ENCODE measurements at regions not wholly inside any gene's neighbourhood (a gene's known extent, or its start where the extent isn't known, plus 50 kb on each side); places are given as distances from the start of the nearest gene placed in this dataset.

GRCh38 chr1:10857687-10858086 is 61.2 kb upstream of the CASZ1 start:
- DNase-seq (ENCODE audit: low read depth): no peak
- no peak overlapping the region for H3K4me3 ChIP-seq (ENCODE audit: low read depth, low read length)
- TF ChIP-seq MAX (IDR thresholded peaks at IDR 0.05; ENCODE audit: low read depth, low read length): no peak
- TF ChIP-seq, protein P1, sequence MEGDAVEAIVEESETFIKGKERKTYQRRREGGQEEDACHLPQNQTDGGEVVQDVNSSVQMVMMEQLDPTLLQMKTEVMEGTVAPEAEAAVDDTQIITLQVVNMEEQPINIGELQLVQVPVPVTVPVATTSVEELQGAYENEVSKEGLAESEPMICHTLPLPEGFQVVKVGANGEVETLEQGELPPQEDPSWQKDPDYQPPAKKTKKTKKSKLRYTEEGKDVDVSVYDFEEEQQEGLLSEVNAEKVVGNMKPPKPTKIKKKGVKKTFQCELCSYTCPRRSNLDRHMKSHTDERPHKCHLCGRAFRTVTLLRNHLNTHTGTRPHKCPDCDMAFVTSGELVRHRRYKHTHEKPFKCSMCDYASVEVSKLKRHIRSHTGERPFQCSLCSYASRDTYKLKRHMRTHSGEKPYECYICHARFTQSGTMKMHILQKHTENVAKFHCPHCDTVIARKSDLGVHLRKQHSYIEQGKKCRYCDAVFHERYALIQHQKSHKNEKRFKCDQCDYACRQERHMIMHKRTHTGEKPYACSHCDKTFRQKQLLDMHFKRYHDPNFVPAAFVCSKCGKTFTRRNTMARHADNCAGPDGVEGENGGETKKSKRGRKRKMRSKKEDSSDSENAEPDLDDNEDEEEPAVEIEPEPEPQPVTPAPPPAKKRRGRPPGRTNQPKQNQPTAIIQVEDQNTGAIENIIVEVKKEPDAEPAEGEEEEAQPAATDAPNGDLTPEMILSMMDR (IDR thresholded peaks at IDR 0.05; ENCODE audit: low read depth, low read length): no peak

DNA sequence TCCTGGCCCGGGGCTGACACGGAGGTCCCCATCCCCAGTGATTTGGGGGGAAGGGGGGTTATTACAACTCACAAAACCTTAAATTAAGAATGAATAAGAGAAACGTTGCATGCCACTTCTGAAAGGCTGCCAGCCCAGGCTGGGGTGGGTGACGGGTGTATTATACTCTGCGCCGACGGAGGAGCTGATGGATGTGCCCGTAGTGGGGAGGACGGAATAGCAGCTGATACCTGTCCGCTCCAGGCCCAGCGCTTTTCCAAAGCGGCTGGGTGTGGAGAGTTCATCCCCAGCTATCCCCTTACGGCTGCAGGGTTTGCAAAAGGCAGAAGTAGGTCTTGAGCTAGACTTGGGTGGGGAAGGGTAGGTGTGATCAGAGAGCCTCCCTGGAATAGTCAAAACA is 63.8 kb upstream of the CASZ1 start:
- no peak for DNase-seq (ENCODE audit: low read depth)
- TF ChIP-seq POLR2A (IDR thresholded peaks at IDR 0.05; ENCODE audit: extremely low read depth, insufficient read length) (no peak), MYC (IDR thresholded peaks at IDR 0.05; ENCODE audit: low read depth, low read length) (no peak), MAX (IDR thresholded peaks at IDR 0.05; ENCODE audit: low read depth, low read length) (no peak)
- TF ChIP-seq, protein P1 (IDR thresholded peaks at IDR 0.05; ENCODE audit: low read depth, low read length): no peak
- H3K4me3 ChIP-seq (ENCODE audit: low read depth, low read length): no peak overlapping the region

- no peak for TF ChIP-seq POLR2A (IDR thresholded peaks at IDR 0.05; ENCODE audit: extremely low read depth, insufficient read length)
- no peak for TF ChIP-seq MYC (IDR thresholded peaks at IDR 0.05; ENCODE audit: low read depth, low read length)
- TF ChIP-seq, protein P1 (IDR thresholded peaks at IDR 0.05; ENCODE audit: low read depth, low read length): no peak
- TF ChIP-seq MAX (IDR thresholded peaks at IDR 0.05; ENCODE audit: low read depth, low read length): no peak
- H3K4me3 ChIP-seq (ENCODE audit: low read depth, low read length): no peak overlapping the region
- DNase-seq (ENCODE audit: low read depth): no peak
Measured at GRCh38 chr1:10860682-10861081, 64.2 kb upstream of the CASZ1 start.

DNA sequence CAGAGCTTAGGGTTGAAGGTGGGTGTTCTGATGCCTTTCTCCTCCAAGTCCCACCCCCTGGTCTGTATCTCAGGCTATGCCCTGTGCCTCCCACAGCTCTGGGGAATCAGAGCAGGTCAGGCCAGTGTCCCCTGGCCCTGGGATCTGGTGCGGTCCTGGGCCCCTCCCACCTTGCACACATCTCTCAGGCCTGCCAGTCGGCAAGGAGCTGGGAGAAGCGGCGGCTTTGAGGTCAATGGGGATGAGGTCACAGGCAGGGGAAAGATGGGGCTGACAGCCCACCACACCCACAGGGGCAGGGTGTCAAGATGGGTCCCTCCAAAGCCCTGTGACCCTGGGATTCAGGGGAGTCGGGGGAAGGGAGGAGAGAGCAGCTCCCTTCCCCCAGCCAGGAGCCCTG is 65.4 kb upstream of the CASZ1 start:
- no peak overlapping the region for H3K4me3 ChIP-seq (ENCODE audit: low read depth, low read length)
- TF ChIP-seq POLR2A (IDR thresholded peaks at IDR 0.05; ENCODE audit: extremely low read depth, insufficient read length): no peak
- no peak for TF ChIP-seq MAX (IDR thresholded peaks at IDR 0.05; ENCODE audit: low read depth, low read length)
- TF ChIP-seq, protein P1 (IDR thresholded peaks at IDR 0.05; ENCODE audit: low read depth, low read length): no peak
- TF ChIP-seq MYC (IDR thresholded peaks at IDR 0.05; ENCODE audit: low read depth, low read length): no peak
- DNase-seq (ENCODE audit: low read depth): no peak

DNA sequence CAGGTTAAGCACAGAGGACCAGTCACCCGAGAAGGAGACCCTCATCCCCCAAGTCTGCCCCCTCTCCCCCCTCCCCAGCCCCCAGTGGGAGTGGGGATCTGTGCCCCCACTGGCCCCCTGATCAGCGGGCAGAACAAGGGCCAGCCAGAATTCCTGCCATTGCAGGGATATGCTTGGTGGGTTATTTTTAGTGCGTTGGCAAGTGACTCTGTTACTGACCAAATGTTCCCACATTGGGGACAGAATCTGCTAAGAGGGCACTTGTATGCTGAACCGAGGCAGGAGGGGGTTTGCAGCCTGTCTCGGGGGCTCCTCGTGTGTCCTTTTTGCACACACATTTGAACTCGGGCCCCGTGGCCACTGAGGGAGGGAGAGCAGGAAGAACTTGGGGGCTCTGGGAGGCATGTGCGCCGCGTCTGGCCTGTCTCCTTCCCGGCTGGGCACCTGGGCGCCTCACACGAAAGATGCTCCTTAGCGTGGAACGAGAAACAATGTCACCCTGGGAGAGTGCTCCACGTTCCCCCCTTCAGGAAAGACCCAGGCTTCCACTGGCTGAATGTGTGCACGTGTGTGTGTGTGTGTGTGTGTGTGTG is 66.4 kb upstream of the CASZ1 start:
- no peak for TF ChIP-seq MYC (IDR thresholded peaks at IDR 0.05; ENCODE audit: low read depth, low read length)
- DNase-seq (ENCODE audit: low read depth): no peak

GRCh38 chr1:10863886-10864285 is 67.4 kb upstream of the CASZ1 start:
- TF ChIP-seq MAX (IDR thresholded peaks at IDR 0.05; ENCODE audit: low read depth, low read length) (no peak), POLR2A (IDR thresholded peaks at IDR 0.05; ENCODE audit: extremely low read depth, insufficient read length) (no peak), MYC (IDR thresholded peaks at IDR 0.05; ENCODE audit: low read depth, low read length) (no peak)
- TF ChIP-seq, protein P1 (IDR thresholded peaks at IDR 0.05; ENCODE audit: low read depth, low read length): no peak

More for the DNA sequence above, 66.4 kb upstream of the CASZ1 start:
- no peak overlapping the region for H3K4me3 ChIP-seq (ENCODE audit: low read depth, low read length)

More at GRCh38 chr1:10863886-10864285, 67.4 kb upstream of the CASZ1 start:
- no peak overlapping the region for H3K4me3 ChIP-seq (ENCODE audit: low read depth, low read length)
- DNase-seq (ENCODE audit: low read depth): no peak

Data from NB4 (cell line).